NCI-H2196 (cell line): ENCODE measurements at regions not wholly inside any gene's neighbourhood (a gene's known extent, or its start where the extent isn't known, plus 50 kb on each side); places are given as distances from the start of the nearest gene placed in this dataset.
"Not testable (repeated sequence)": the region's sequence is repeated elsewhere in the genome, so short reads cannot be mapped to it uniquely, and the experiment has no call there.

Experiments used
- DNase-seq: peaks from one replicate; lab custom pipeline; 2025; ENCODE audit not compliant: unreplicated experiment; lab: John Stamatoyannopoulos, UW

GRCh38 chr6:106749609-106750008 lies 120.2 kb downstream of the QRSL1 start:
- DNase-seq = peak; percentile 36

DNA sequence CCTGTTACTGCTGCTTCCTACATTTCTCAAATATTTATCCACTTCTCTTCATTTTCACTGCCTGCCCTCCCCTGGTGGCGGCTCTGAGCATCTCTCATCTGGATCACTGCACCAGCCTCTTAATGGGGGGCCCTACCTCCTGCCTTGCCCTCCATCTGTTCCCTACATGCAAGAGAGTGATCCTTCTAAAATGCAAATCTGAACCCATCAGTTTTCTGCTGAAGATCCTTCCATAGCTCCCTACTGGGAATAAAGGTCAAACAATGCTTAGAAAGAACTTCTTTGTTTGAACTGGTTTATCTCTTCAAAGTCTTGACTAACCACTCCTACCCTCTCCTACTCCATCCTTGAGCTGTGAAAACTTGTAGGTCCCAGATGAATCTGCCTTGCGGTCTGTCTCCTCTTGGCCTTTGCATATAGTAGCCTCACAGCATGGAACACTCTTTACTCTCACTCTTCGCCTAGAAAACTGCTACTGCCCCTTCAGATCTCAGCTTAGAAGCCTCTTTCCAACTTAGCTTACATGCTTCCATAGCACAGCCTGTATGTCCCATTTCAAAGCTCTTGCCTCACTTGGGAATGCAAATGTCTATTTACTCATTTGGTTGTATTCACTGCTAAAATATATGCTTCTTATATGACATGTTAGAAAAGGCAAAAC lies 119.3 kb downstream of the QRSL1 start:
- no peak for DNase-seq

DNA sequence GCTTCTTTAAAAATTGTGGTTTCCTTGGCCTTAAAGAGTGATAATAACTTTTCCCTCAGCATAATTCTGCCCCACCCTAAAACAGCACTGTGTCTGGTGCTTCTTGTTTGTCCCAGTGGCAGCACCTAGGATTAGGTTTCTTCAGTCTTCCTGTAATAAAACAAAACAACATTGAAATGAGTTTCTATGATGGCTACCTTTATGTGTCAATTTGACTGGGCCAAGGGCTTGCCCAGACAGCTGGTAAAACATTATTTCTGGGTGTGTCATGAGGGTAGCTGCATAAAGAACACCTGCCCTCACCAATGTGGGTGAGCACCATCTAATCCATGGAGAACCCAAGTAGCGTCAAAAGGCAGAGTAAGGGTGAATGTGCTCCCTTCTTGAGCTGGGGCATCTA lies 117.8 kb downstream of the QRSL1 start:
- peak; percentile 80 for DNase-seq

- peak; percentile 87 for DNase-seq
Observed at GRCh38 chr6:106746652-106747051, 117.3 kb downstream of the QRSL1 start.

DNA sequence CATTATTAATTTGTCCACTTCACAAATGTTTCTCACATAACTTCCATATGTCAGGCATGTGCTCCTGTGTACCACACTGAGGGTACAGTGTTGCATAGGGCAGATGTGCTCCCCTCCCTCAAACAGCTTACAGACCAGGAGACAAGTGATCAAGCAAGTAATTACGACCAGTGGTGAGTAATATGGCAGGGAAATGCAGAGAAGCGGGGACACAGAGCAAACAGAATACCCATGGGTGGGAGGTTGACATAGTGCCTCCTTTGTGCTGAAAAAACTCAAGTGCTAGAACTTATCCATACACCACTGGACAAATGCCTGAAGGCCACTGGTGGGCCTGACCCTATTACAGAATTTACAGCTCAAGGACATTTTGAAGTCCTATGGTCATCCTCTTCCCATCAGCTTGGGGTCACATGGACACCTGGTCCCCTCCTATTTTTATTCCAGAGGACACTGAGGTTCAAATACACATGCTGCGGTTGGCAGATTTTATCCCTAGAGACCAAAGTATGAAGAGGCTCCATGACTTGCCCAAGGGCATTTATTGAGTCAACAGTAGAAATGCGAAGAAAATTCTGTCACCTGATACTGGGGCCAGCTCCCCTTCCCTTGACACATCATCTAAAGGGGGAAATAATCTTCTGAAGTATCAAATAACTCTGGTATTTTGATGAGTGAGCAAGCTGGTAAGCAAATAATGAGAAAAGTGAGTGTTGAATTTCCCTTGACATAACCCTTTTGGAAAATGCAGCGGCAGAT lies 116.6 kb downstream of the QRSL1 start:
- peak; percentile 64 for DNase-seq

DNA sequence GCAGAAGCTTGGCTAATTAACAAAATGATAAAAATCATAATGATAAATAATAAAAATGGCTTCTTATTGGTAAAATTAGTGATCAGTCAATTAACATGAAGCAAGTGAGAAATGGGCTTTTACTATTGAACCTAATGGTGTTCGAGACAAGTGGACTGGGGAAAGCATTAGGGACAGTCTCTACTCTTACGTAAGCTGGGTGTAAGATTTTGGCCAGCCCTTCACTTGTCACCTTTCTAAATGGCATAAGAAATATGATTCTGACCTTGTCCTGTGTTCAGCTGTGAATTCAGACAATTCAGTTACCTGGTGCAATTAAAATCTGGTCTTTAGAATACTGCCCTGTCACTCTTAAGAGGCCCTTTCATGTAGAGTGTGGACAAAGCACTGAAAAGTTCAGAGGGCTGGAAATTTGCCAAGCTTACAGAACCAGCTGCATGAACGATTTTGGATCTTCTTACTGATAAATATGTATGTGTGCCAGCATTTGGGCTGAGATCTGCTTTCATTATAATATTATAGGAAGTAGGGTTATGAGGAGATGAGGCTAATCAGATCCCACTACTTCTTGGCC lies 115.9 kb downstream of the QRSL1 start:
- DNase-seq = peak; percentile 82

DNA sequence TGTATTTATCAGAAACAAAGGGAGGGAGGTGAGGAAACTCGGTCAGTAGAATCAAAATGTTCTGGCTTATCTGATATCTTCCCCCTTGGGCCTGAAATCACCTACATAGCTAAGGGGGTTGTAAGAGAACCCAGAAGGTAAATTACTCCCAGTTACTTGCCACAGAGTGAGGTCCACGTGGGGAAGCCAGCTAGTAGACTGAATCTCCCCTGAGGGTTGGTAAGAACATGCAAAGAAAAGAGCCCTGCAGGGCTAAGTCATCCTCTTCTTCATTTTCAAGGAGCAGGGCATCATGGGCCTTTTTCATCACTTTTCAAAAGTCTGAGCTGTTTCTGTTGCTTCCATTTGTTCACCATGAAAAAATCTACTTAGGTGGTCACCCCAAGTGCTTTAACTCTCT lies 115.4 kb downstream of the QRSL1 start:
- no peak for DNase-seq

DNA sequence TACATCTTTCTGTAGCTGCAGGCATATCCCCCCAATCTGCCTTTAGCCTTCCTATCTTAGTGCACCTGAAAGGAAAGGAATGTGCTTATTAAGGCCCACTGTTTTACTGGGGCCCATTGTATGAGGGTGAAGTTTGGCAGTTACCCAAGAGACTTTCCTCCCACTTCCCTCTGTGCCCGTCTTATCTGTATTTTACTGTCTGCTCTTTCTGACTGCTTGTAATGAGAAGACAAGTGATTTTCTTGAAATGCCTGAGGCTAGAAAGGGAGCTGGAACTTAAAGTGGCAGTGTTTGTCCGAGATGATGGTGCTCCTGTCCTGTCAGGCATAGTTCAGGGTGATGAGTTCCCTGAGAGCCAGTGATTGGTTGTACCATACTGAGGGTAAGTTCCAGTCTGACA lies 114.7 kb downstream of the QRSL1 start:
- DNase-seq = not testable (repeated sequence)

GRCh38 chr6:106743612-106744011 lies 114.2 kb downstream of the QRSL1 start:
- DNase-seq = no peak

DNA sequence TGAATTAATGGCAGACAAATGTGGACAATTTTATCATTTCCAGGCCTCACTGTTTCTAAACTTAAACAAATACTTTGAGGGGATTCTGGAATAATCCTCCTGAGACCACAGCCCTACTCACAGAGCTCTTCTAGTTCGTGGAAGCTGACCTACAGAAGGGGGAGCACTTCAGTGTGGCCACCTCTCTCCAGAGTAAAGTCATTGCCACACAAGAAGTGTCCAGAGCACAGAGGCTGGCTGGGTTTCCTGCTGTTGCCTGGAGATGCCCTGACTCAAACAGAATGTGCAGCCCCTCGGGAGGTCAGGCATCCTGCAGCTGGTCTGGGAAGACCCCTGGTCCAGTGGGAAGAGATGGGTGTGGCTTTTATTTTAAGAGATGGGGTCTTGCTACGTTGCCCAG lies 110.9 kb downstream of the QRSL1 start:
- no peak for DNase-seq

- peak; percentile 55 for DNase-seq
Observed at GRCh38 chr6:106739387-106739786, 110.0 kb downstream of the QRSL1 start.

- DNase-seq = no peak
Observed at GRCh38 chr6:106736502-106736901, 107.1 kb downstream of the QRSL1 start.

DNA sequence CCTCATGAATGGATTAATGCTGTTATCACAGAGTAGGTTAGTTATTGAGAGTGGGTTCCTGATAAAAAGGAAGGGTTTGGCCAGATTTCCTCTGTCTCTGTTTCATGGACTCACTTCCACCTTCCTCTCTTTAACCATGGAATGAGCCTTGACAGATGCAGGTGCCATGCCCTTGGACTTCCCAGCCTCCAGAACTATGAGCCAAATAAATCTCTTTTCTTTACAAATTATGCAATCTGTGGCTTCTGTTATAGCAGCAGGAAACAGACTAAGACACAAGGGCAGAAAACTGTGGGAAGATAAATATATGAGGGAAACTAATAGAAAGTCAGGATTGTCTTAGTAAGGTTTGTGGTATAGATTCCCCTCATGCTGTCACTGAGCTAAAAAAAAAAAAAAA lies 106.5 kb downstream of the QRSL1 start:
- no peak for DNase-seq

DNA sequence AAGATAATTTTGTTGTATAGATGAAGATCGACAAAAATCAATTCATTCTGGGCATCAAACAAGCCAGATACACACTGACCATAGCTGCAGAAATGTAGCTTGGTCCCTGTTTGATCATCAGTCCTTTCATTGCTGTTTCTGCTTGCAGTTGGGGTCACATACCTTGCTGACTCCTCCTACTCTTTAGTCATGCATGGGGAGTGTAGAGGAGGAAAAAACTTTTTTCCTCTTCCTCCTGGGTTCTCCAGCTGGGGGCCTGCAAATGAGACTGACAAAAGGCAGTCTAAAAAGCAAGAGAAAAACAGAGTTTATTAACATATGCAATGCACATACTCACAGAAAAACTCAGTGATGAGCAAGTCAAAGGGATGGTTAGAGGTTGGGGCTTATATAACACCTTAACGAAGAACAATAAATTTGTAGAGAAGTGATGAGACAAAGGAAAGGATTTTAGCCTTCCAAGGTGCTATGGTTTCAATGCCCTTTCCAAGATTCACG lies 105.8 kb downstream of the QRSL1 start:
- no peak for DNase-seq

GRCh38 chr6:106733386-106733785 lies 104.0 kb downstream of the QRSL1 start:
- DNase-seq = no peak

DNA sequence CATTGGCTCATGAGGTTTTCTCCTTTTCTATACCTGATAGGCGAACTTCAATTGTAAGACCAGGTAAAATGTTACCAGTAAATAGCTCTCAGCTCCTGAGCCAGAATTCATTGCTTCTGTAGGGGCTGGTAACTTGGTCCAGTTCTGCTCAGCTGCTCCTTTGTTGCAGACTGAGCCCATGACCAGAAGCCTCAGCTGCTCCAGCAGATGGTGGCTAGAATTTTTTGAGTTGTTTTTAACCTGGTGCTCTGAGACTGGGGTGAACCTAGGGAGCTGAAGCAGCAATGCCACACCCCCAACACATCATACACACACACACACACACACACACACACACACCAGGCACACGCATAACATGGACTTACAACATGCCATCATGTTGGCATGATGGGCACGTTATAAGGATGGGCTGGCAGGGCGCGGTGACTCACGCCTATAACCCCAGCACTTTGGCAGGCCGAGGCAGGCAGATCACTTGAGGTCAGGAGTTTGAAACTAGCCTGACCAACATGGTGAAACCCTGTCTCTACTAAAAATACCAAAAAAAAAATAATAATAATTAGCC lies 103.1 kb downstream of the QRSL1 start:
- no peak for DNase-seq

GRCh38 chr6:106731843-106732160 lies 102.4 kb downstream of the QRSL1 start:
- DNase-seq = no peak

DNA sequence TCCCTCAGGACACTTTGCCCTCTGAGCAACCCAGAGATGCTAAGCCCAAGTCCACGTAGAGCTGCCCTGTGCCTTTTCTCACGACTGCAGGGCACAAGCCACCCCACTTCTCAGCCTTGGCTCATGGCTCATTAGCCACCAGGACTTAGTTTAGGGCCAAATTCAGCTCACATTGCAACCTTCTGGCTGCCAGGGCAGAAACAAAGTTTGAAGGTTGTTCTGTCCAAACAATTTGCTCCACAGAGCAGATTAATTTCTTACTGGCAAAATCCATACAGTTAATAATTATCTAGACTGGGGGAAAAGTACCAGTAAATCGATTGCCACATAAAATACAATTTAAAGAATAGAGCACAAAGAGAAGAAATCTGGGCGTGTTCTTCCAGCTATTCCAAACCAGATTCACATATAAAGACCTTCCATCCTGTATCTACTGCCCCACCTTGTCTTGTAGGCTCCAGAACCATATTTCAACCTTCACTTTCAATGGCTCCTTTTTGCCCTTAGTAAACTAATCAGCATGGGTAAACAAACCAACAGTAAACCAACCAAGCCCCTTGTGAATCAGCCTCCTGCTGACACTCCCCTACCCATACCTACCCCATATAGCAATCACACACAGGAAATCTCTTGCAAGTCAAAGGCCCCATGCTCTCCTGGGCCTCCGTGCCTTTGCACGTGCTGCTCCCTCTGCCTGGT lies 101.9 kb downstream of the QRSL1 start:
- no peak for DNase-seq

DNA sequence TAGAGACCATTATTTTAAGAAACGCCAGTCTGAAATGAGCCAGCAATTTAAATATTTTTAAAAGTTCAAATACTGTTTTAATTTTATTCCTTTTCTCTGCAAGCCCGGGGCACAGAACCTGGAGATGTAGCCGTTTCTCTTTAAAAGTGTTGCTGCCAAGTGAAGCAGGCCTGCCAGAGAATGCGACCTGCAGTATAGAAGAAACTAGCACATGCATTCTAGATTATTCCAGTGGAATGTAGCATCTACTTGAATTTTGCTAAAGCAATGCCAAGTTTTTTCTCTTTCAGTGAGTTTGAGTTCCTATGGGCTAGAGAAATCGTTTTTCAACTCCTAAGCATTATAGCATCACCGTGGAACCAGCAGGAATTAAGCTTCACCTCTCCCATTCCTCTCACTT lies 101.3 kb downstream of the QRSL1 start:
- DNase-seq = no peak

- no peak for DNase-seq
Observed at GRCh38 chr6:106730264-106730663, 100.9 kb downstream of the QRSL1 start.

DNA sequence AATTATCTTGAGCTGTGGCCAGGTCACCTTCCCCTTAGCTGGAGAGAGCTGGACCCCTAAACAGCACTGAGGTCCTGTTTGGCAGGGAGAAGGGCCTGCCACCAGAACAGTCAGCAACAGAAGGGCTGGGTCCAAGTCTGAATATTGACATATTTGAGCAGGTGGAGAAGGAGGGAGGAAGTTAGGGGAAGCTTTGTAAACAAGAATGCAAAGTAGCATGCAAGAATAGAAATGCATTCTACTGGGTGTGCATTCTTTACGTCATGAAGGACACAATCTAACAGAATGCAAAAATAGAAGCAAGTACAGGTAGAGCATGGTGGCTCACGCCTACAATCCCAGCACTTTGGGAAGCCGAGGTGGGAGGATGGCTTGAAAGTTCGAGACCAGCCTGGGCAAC lies 100.5 kb downstream of the QRSL1 start:
- DNase-seq = no peak
